ENCODE measurements at regions not wholly inside any gene's neighbourhood (a gene's known extent, or its start where the extent isn't known, plus 50 kb on each side); places are given as distances from the start of the nearest gene placed in this dataset.

DNA sequence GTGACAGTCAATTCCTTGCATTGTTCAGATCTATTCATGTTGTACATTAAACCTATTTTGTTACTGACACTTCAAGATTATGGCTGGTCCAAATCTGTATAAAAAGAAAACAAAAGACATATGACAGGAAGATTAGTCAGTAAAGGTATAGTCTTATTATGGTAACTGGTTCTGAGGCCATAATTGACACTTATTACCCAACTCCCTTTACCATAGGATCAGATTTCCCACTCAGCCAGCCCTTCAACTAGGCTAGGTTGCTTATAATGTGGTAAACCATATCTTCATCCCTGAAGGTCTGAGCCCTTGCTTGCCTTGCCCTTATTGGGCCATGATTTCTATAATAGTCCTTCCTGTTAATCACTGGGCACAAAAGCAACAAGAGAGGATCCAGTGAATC lies 289.6 kb downstream of the CXXC4 start:
- H3K9me3 Mint-ChIP-seq = no peaks in the 10 kb centered on the region; a peak in 2 of 5 replicates
- H3K27me3 ChIP-seq (ENCODE audit: insufficient read depth, low read length) = no peaks in the 10 kb centered on the region
- H3K27ac Mint-ChIP-seq = no peak overlapping the region
- no peaks in the 10 kb centered on the region for H4K20me1 ChIP-seq (ENCODE audit: control insufficient read depth, insufficient read depth, insufficient read length)
- H2AK5ac ChIP-seq (ENCODE audit: insufficient read length, low read length) = no peak overlapping the region
- H2BK20ac ChIP-seq (ENCODE audit: low read depth, low read length, poor library complexity, severe bottlenecking) = no peak overlapping the region
- no peak overlapping the region for H3K56ac ChIP-seq (ENCODE audit: insufficient read length, low read depth, low read length)
- no peaks in the 10 kb centered on the region for H3K79me1 ChIP-seq (ENCODE audit: insufficient read depth, low read depth, low read length, poor library complexity, severe bottlenecking)
- no peak overlapping the region for H2AFZ ChIP-seq (ENCODE audit: low read length)
- H3K4me2 ChIP-seq (ENCODE audit: insufficient read depth, insufficient read length, low read length) = no peak overlapping the region
- no peak overlapping the region for H3K27ac ChIP-seq (ENCODE audit: insufficient read length, low read depth, low read length)
- H3K4me1 Mint-ChIP-seq = no peaks in the 10 kb centered on the region
- no peak overlapping the region for H2BK5ac ChIP-seq (ENCODE audit: insufficient read length, low read length)
- no peak overlapping the region for H3K4me3 Mint-ChIP-seq
- H2BK120ac ChIP-seq (ENCODE audit: low read depth, low read length, poor library complexity, severe bottlenecking) = no peak overlapping the region
- no peak overlapping the region for H3K4ac ChIP-seq (ENCODE audit: low read depth, low read length)
- H3K18ac ChIP-seq (ENCODE audit: insufficient read length, low read depth, low read length) = no peak overlapping the region
- no peaks in the 10 kb centered on the region for H3K9me3 ChIP-seq (ENCODE audit: control insufficient read depth, low read depth, low read length)
- H3T11ph ChIP-seq (ENCODE audit: low read length) = no peak overlapping the region
- no peak overlapping the region for H2BK15ac ChIP-seq (ENCODE audit: low read depth, low read length)
- H3K23me2 ChIP-seq (ENCODE audit: insufficient read length, low read depth, low read length, poor library complexity, severe bottlenecking) = no peaks in the 10 kb centered on the region
- no peaks in the 10 kb centered on the region for H3K79me2 ChIP-seq (ENCODE audit: insufficient read depth, low read length)
- H4K91ac ChIP-seq (ENCODE audit: insufficient read length, low read depth, low read length) = no peak overlapping the region
- H3K9ac ChIP-seq (ENCODE audit: extremely low read depth, insufficient read length, low read length) = no peak overlapping the region
- H3K14ac ChIP-seq (ENCODE audit: insufficient read depth, low read length) = no peak overlapping the region
- DNase-seq = no peak
- H3K4me1 ChIP-seq (ENCODE audit: insufficient read depth, low read length) = no peaks in the 10 kb centered on the region
- TF ChIP-seq, protein P1, sequence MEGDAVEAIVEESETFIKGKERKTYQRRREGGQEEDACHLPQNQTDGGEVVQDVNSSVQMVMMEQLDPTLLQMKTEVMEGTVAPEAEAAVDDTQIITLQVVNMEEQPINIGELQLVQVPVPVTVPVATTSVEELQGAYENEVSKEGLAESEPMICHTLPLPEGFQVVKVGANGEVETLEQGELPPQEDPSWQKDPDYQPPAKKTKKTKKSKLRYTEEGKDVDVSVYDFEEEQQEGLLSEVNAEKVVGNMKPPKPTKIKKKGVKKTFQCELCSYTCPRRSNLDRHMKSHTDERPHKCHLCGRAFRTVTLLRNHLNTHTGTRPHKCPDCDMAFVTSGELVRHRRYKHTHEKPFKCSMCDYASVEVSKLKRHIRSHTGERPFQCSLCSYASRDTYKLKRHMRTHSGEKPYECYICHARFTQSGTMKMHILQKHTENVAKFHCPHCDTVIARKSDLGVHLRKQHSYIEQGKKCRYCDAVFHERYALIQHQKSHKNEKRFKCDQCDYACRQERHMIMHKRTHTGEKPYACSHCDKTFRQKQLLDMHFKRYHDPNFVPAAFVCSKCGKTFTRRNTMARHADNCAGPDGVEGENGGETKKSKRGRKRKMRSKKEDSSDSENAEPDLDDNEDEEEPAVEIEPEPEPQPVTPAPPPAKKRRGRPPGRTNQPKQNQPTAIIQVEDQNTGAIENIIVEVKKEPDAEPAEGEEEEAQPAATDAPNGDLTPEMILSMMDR (conservative IDR thresholded peaks at IDR 0.05) = no peak
- no peaks in the 10 kb centered on the region for H3K27me3 Mint-ChIP-seq (ENCODE audit: low read depth)
- no peak overlapping the region for H4K8ac ChIP-seq (replicated peaks; ENCODE audit: insufficient read length, low read depth, low read length)
- no peaks in the 10 kb centered on the region; a peak in 1 of 7 replicates for H3K36me3 Mint-ChIP-seq (ENCODE audit: insufficient read depth in 1 of 3, low read depth in 3 of 3)
- H3K23ac ChIP-seq (ENCODE audit: insufficient read length, low read depth, low read length) = no peak overlapping the region
- H4K5ac ChIP-seq (ENCODE audit: insufficient read length, low read depth, low read length) = no peak overlapping the region
- no peak overlapping the region for H2BK12ac ChIP-seq (ENCODE audit: insufficient read length, low read depth, low read length)

Data from H9 (cell line).